ENCODE measurements at regions not wholly inside any gene's neighbourhood (a gene's known extent, or its start where the extent isn't known, plus 50 kb on each side); places are given as distances from the start of the nearest gene placed in this dataset.

DNA sequence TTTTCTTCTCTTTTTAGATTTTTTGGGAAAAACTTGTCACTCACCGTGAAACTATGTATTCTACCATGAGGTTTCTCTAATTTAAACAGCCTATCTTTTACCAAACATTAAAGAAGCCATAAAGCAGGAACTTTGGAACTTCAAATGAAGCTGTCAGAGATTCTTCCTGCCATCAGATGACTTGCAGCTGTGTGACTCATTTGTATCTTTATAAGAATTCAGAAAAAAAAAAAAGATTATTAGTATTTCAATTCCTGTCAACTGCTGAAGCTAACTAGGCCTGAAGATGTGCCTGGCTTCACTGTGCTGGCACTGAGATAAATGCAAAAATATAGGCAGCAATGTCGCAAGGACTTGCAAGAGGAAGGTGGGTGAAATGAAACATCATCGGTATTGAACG is 1399.1 kb upstream of the PIK3C3 start:
- no peaks in the 10 kb centered on the region for H3K79me2 ChIP-seq (ENCODE audit: insufficient read depth, low read length)
- H3K27me3 ChIP-seq (ENCODE audit: insufficient read depth, low read length), result no peaks in the 10 kb centered on the region
- H3K9me3 ChIP-seq (ENCODE audit: insufficient read depth, low read depth, low read length), result no peaks in the 10 kb centered on the region
- H3K4me1 ChIP-seq (ENCODE audit: insufficient read depth, low read length), result no peaks in the 10 kb centered on the region
- H3K4me2 ChIP-seq (ENCODE audit: low read length), result no peak overlapping the region
- peak overlapping the region; percentile 71 for H3K27ac Mint-ChIP-seq (ENCODE audit: unreplicated experiment)
- TF ChIP-seq, protein P1, sequence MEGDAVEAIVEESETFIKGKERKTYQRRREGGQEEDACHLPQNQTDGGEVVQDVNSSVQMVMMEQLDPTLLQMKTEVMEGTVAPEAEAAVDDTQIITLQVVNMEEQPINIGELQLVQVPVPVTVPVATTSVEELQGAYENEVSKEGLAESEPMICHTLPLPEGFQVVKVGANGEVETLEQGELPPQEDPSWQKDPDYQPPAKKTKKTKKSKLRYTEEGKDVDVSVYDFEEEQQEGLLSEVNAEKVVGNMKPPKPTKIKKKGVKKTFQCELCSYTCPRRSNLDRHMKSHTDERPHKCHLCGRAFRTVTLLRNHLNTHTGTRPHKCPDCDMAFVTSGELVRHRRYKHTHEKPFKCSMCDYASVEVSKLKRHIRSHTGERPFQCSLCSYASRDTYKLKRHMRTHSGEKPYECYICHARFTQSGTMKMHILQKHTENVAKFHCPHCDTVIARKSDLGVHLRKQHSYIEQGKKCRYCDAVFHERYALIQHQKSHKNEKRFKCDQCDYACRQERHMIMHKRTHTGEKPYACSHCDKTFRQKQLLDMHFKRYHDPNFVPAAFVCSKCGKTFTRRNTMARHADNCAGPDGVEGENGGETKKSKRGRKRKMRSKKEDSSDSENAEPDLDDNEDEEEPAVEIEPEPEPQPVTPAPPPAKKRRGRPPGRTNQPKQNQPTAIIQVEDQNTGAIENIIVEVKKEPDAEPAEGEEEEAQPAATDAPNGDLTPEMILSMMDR (IDR thresholded peaks at IDR 0.05; ENCODE audit: insufficient read depth, low read depth, low read length), result no peak
- TF ChIP-seq EZH2 (IDR thresholded peaks at IDR 0.05; ENCODE audit: insufficient read depth, low read length), result no peak
- no peaks in the 10 kb centered on the region for H4K20me1 ChIP-seq (ENCODE audit: insufficient read depth, low read length)
- H3K9me3 Mint-ChIP-seq (ENCODE audit: unreplicated experiment), result no peaks in the 10 kb centered on the region
- peaks cover 8% of the 10 kb centered on the region for H3K4me1 Mint-ChIP-seq (ENCODE audit: low read depth, unreplicated experiment)
- no peak overlapping the region for H3K27ac ChIP-seq (ENCODE audit: low read depth, low read length)
- H3K36me3 ChIP-seq (ENCODE audit: insufficient read depth, low read length), result no peaks in the 10 kb centered on the region
- FAIRE-seq (no peak), DNase-seq (ENCODE audit: low read depth) (no peak)
- H3K27me3 Mint-ChIP-seq (ENCODE audit: low read depth, unreplicated experiment), result no peaks in the 10 kb centered on the region
- no peaks in the 10 kb centered on the region for H3K36me3 Mint-ChIP-seq (ENCODE audit: low read depth, unreplicated experiment)
- no peak overlapping the region for H2AFZ ChIP-seq (ENCODE audit: low read depth, low read length)
- no peak overlapping the region for H3K9ac ChIP-seq (ENCODE audit: low read length)
- H3K4me3 ChIP-seq (ENCODE audit: insufficient read depth, low read depth, low read length), result no peak overlapping the region
- H3K4me3 Mint-ChIP-seq (ENCODE audit: unreplicated experiment), result no peak overlapping the region

- no peaks in the 10 kb centered on the region for H3K27me3 ChIP-seq (ENCODE audit: insufficient read depth, low read length)
- H3K9me3 ChIP-seq (ENCODE audit: insufficient read depth, low read depth, low read length), result no peaks in the 10 kb centered on the region
- H3K27ac ChIP-seq (ENCODE audit: low read depth, low read length), result no peak overlapping the region
- H3K27ac Mint-ChIP-seq (ENCODE audit: unreplicated experiment), result no peak overlapping the region
- H3K9ac ChIP-seq (ENCODE audit: low read length), result no peak overlapping the region
- H3K4me3 Mint-ChIP-seq (ENCODE audit: unreplicated experiment), result no peak overlapping the region
- no peaks in the 10 kb centered on the region for H3K36me3 ChIP-seq (ENCODE audit: insufficient read depth, low read length)
- no peak for DNase-seq (ENCODE audit: low read depth)
- peak overlapping the region; percentile 10 for H2AFZ ChIP-seq (ENCODE audit: low read depth, low read length)
- no peak overlapping the region for H3K4me2 ChIP-seq (ENCODE audit: low read length)
- H3K4me3 ChIP-seq (ENCODE audit: insufficient read depth, low read depth, low read length), result no peak overlapping the region
- H3K79me2 ChIP-seq (ENCODE audit: insufficient read depth, low read length), result no peaks in the 10 kb centered on the region
- no peaks in the 10 kb centered on the region for H3K4me1 ChIP-seq (ENCODE audit: insufficient read depth, low read length)
- no peaks in the 10 kb centered on the region for H3K27me3 Mint-ChIP-seq (ENCODE audit: low read depth, unreplicated experiment)
- no peaks in the 10 kb centered on the region for H3K36me3 Mint-ChIP-seq (ENCODE audit: low read depth, unreplicated experiment)
- H3K9me3 Mint-ChIP-seq (ENCODE audit: unreplicated experiment), result no peaks in the 10 kb centered on the region
- TF ChIP-seq EZH2 (IDR thresholded peaks at IDR 0.05; ENCODE audit: insufficient read depth, low read length), result no peak
- TF ChIP-seq, protein P1 (IDR thresholded peaks at IDR 0.05; ENCODE audit: insufficient read depth, low read depth, low read length), result no peak
- H4K20me1 ChIP-seq (ENCODE audit: insufficient read depth, low read length), result no peaks in the 10 kb centered on the region
- no peak for FAIRE-seq
- H3K4me1 Mint-ChIP-seq (ENCODE audit: low read depth, unreplicated experiment), result peaks cover 8% of the 10 kb centered on the region
These were observed 1402.0 kb upstream of the PIK3C3 start for GRCh38 chr18:40553029-40553428.

- Mint-ChIP-seq H3K27ac (ENCODE audit: unreplicated experiment) (no peak overlapping the region), H3K9me3 (ENCODE audit: unreplicated experiment) (no peaks in the 10 kb centered on the region), H3K36me3 (ENCODE audit: low read depth, unreplicated experiment) (no peaks in the 10 kb centered on the region), H3K4me1 (ENCODE audit: low read depth, unreplicated experiment) (no peaks in the 10 kb centered on the region), H3K27me3 (ENCODE audit: low read depth, unreplicated experiment) (no peaks in the 10 kb centered on the region), H3K4me3 (ENCODE audit: unreplicated experiment) (no peak overlapping the region)
- FAIRE-seq, result no peak
- DNase-seq (ENCODE audit: low read depth), result no peak
- Histone ChIP-seq H3K36me3 (ENCODE audit: insufficient read depth, low read length) (no peaks in the 10 kb centered on the region), H3K27ac (ENCODE audit: low read depth, low read length) (no peak overlapping the region), H3K79me2 (ENCODE audit: insufficient read depth, low read length) (no peaks in the 10 kb centered on the region), H3K4me2 (ENCODE audit: low read length) (no peak overlapping the region), H2AFZ (ENCODE audit: low read depth, low read length) (no peak overlapping the region), H3K27me3 (ENCODE audit: insufficient read depth, low read length) (no peaks in the 10 kb centered on the region), H3K4me1 (ENCODE audit: insufficient read depth, low read length) (no peaks in the 10 kb centered on the region), H3K9me3 (ENCODE audit: insufficient read depth, low read depth, low read length) (no peaks in the 10 kb centered on the region), H4K20me1 (ENCODE audit: insufficient read depth, low read length) (no peaks in the 10 kb centered on the region), H3K9ac (ENCODE audit: low read length) (no peak overlapping the region), H3K4me3 (ENCODE audit: insufficient read depth, low read depth, low read length) (no peak overlapping the region)
- no peak for TF ChIP-seq EZH2 (IDR thresholded peaks at IDR 0.05; ENCODE audit: insufficient read depth, low read length)
- TF ChIP-seq, protein P1 (IDR thresholded peaks at IDR 0.05; ENCODE audit: insufficient read depth, low read depth, low read length), result no peak
These were observed 1408.2 kb upstream of the PIK3C3 start for GRCh38 chr18:40546875-40547274.
